ENCODE measurements at regions not wholly inside any gene's neighbourhood (a gene's known extent, or its start where the extent isn't known, plus 50 kb on each side); places are given as distances from the start of the nearest gene placed in this dataset.
"Not testable (repeated sequence)": the region's sequence is repeated elsewhere in the genome, so short reads cannot be mapped to it uniquely, and the experiment has no call there.

- DNase-seq = peak; percentile 8
Measured at GRCh38 chr5:82466986-82467561, 188.9 kb upstream of the RPS23 start.

GRCh38 chr5:82465235-82465634, 187.1 kb upstream of the RPS23 start:
- DNase-seq = no peak

GRCh38 chr5:82459626-82460025, 181.5 kb upstream of the RPS23 start:
- no peak for DNase-seq

GRCh38 chr5:82455317-82455716, 177.2 kb upstream of the RPS23 start:
- DNase-seq = not testable (repeated sequence)

- no peak for DNase-seq
Measured at GRCh38 chr5:82448374-82448773, 170.2 kb upstream of the RPS23 start.

- DNase-seq = no peak
Measured at GRCh38 chr5:82447913-82448312, 169.8 kb upstream of the RPS23 start.

- no peak for DNase-seq
Measured at GRCh38 chr5:82446809-82447208, 168.7 kb upstream of the RPS23 start.

- no peak for DNase-seq
Measured at GRCh38 chr5:82445726-82446335, 167.7 kb upstream of the RPS23 start.

- no peak for DNase-seq
Measured at GRCh38 chr5:82439750-82440445, 161.7 kb upstream of the RPS23 start.

- DNase-seq = not testable (repeated sequence)
Measured at GRCh38 chr5:82437565-82437964, 159.4 kb upstream of the RPS23 start.

- no peak for DNase-seq
Measured at GRCh38 chr5:82436291-82436690, 158.1 kb upstream of the RPS23 start.

- DNase-seq = not testable (repeated sequence)
Measured at GRCh38 chr5:82434696-82435660, 156.8 kb upstream of the RPS23 start.

- DNase-seq = no peak
Measured at GRCh38 chr5:82426464-82427154, 148.5 kb upstream of the RPS23 start.

GRCh38 chr5:82425591-82425990, 147.4 kb upstream of the RPS23 start:
- DNase-seq = no peak

GRCh38 chr5:82424211-82424610, 146.1 kb upstream of the RPS23 start:
- DNase-seq = no peak

- DNase-seq = peak; percentile 86
Measured at GRCh38 chr5:82422751-82423181, 144.6 kb upstream of the RPS23 start.

GRCh38 chr5:82422001-82422740, 144.0 kb upstream of the RPS23 start:
- DNase-seq = no peak

GRCh38 chr5:82421119-82421518, 143.0 kb upstream of the RPS23 start:
- no peak for DNase-seq

GRCh38 chr5:82420524-82420923, 142.4 kb upstream of the RPS23 start:
- not testable (repeated sequence) for DNase-seq

GRCh38 chr5:82419559-82420332, 141.6 kb upstream of the RPS23 start:
- no peak for DNase-seq

- no peak for DNase-seq
Measured at GRCh38 chr5:82418608-82418950, 140.4 kb upstream of the RPS23 start.
